Heart right ventricle (tissue), 16 donors: ENCODE measurements at regions not wholly inside any gene's neighbourhood (a gene's known extent, or its start where the extent isn't known, plus 50 kb on each side); places are given as distances from the start of the nearest gene placed in this dataset.

Experiments
- ATAC-seq, 8 donors: fragments of 200-7000 bp; cut with Tn5 transposase; one replicate each; pipeline ENCODE4 v1.9.1; 2020; ENCODE audit warnings: mild to moderate bottlenecking in 8 of 8, moderate library complexity in 8 of 8, moderate number of reproducible peaks in 1 of 8
- DNase-seq, 2 donors: peaks; one replicate each; pipeline ENCODE4 v3.0.0-alpha.2; 2020
- H3K27ac ChIP-seq, 10 donors: fragments of 200-600 bp; sonication (generic) in 2 of 10; one replicate each; pipeline versions ENCODE4 v1.5.0 to v1.8.0; 2020 to 2022; ENCODE audit warnings: mild to moderate bottlenecking in 3 of 10
- H3K27me3 ChIP-seq, 7 donors: fragments of 200-600 bp; one replicate each; pipeline ENCODE4 v1.8.0; 2021 to 2022; ENCODE audit warnings: mild to moderate bottlenecking in 2 of 7
- H3K36me3 ChIP-seq, 9 donors: fragments of 200-600 bp; sonication (generic) in 1 of 9; one replicate each; pipeline versions ENCODE4 v1.5.0 to v1.8.0; 2020 to 2022; ENCODE audit warnings: mild to moderate bottlenecking in 2 of 9
- H3K4me1 ChIP-seq, 9 donors: fragments of 200-600 bp; sonication (generic) in 1 of 9; one replicate each; pipeline versions ENCODE4 v1.5.0 to v1.8.0; 2020 to 2022; ENCODE audit warnings: mild to moderate bottlenecking in 4 of 9
- H3K4me3 ChIP-seq, 10 donors: fragments of 200-600 bp; sonication (generic) in 2 of 10; one replicate each; pipeline versions ENCODE4 v1.5.0 to v1.8.0; 2020 to 2022; ENCODE audit warnings: mild to moderate bottlenecking in 7 of 10, moderate library complexity in 2 of 10
- H3K9me3 ChIP-seq, 11 donors: fragments of 200-600 bp in 10 of 11; sonication (generic) in 2 of 11; one replicate each; pipeline versions ENCODE4 v1.5.0 to v1.8.0; 2013 to 2022; ENCODE audit warnings: mild to moderate bottlenecking in 2 of 11, control low read depth in 1 of 11, moderate library complexity in 1 of 11
- CTCF ChIP-seq, 9 donors: fragments of 200-600 bp; sonication (generic) in 2 of 9; IDR thresholded peaks; one replicate each; pipeline versions ENCODE4 v1.5.0 to v1.8.0; 2021 to 2022; ENCODE audit warnings: antibody characterized with exemption in 9 of 9, mild to moderate bottlenecking in 5 of 9, moderate library complexity in 1 of 9
- WGBS, 2 donors: extraction: QIAGEN DNeasy Blood & Tissue Kit; methylation state at CpG; one replicate each; pipeline ENCODE4 v1.1.7; 2013; ENCODE audit warnings: inconsistent platforms in 1 of 2; 5-methylcytosine and 5-hydroxymethylcytosine counted together
- intact Hi-C, 10 donors: fragments of 100-400 bp; cut with DNase I; formaldehyde crosslinking; loops; one replicate each; pipeline versions ENCODE4 v1.11.1 to v1.14.2; 2022
- donor health status: Arrhythmogenic right ventricular cardiomyopathy.
- donor health status: ischemic (EF 13 %, LVEDD 7.1; RV severe dilation, severe dysfunction).
- donor health status: healthy with polysubstance abuse.
- donor health status: DM: no; HTN: yes; CAD: no.
- donor health status: DM: no; HTN: no; CAD: no.
- donor health status: ischemic (EF 25% LVEDD 6.9; RV normal size, moderate dysfunction).
- donor health status: ischemic (EF 25% LVEDD 5.7; RV mildly dilated, moderate dysfunction).
- donor health status: healthy.
- donor health status: DM: yes; HTN: yes; CAD: no.
- donor health status: Ischemic cardiomyopathy.
- donor health status: ischemic (EF 35%, LVEDD 5.7; RV mildly dilated, moderate dysfunction).
- donor health status: nonischemic (EF 11% LVEDD 7.7; RV severe dilation, severe dysfunction).
- donor health status: DM: yes; HTN: yes; CAD: no.
- donor health status: PGD.
- donor health status: ischemic (EF 29% LVEDD 5.4; RV normal size, mild dysfunction).
- donor health status: nonischemic (EF 23%, LVEDD 6.1; RV moderate dilation, normal function).

GRCh38 chr5:2142456-2142954 lies 259.8 kb upstream of the IRX4 start:
- no peak overlapping the region for H3K4me3 ChIP-seq
- intact Hi-C loops, result loop anchor here in 2 of 10 donors (2.0 to 10.0 kb wide), 2 partner anchors 44 to 168 kb away; no protein-coding TSS in a partner anchor
- no peaks in the 10 kb centered on the region for H3K36me3 ChIP-seq
- H3K9me3 ChIP-seq, result peaks cover 0 to 8% (median 0%) of the 10 kb centered on the region in 11 donors
- ATAC-seq (no peak), DNase-seq (no peak)
- no peaks in the 10 kb centered on the region for H3K4me1 ChIP-seq
- WGBS, 2 donors, result 64 to 70% methylated on average over 13 of the region's 13 CpGs
- no peak overlapping the region for H3K27ac ChIP-seq
- no peak for TF ChIP-seq CTCF (IDR thresholded peaks at IDR 0.05)
- peaks cover 0 to 30% (median 3%) of the 10 kb centered on the region in 7 donors for H3K27me3 ChIP-seq

GRCh38 chr5:2141254-2142000 lies 258.7 kb upstream of the IRX4 start:
- no peak for TF ChIP-seq CTCF (IDR thresholded peaks at IDR 0.05)

GRCh38 chr5:2140501-2141175 lies 257.9 kb upstream of the IRX4 start:
- 82 to 86% methylated on average over 25 of the region's 25 CpGs for WGBS, 2 donors
- H3K36me3 ChIP-seq, result no peaks in the 10 kb centered on the region
- intact Hi-C loops, result loop anchor here in 1 of 10 donors (10.0 kb wide), 1 partner anchor 166 kb away; no protein-coding TSS in a partner anchor
- no peaks in the 10 kb centered on the region for H3K4me1 ChIP-seq
- TF ChIP-seq CTCF (IDR thresholded peaks at IDR 0.05), result no peak
- no peak overlapping the region for H3K4me3 ChIP-seq
- H3K27ac ChIP-seq, result no peak overlapping the region
- peaks cover 0 to 33% (median 3%) of the 10 kb centered on the region in 7 donors for H3K27me3 ChIP-seq
- DNase-seq, result no peak
- ATAC-seq, result no peak
- H3K9me3 ChIP-seq, result peaks cover 0 to 8% (median 0%) of the 10 kb centered on the region in 11 donors

More at GRCh38 chr5:2141254-2142000, 258.7 kb upstream of the IRX4 start:
- DNase-seq, result no peak
- H3K9me3 ChIP-seq, result peaks cover 0 to 8% (median 0%) of the 10 kb centered on the region in 11 donors
- no peaks in the 10 kb centered on the region for H3K4me1 ChIP-seq
- H3K4me3 ChIP-seq, result no peak overlapping the region
- peaks cover 0 to 30% (median 3%) of the 10 kb centered on the region in 7 donors for H3K27me3 ChIP-seq
- no peak overlapping the region for H3K27ac ChIP-seq
- WGBS, 2 donors, result 77 to 82% methylated on average over 26 of the region's 26 CpGs
- intact Hi-C loops, result loop anchor here in 1 of 10 donors (10.0 kb wide), 1 partner anchor 167 kb away; no protein-coding TSS in a partner anchor
- H3K36me3 ChIP-seq, result no peaks in the 10 kb centered on the region
- no peak for ATAC-seq

- 74 to 84% methylated on average over 5 of the region's 5 CpGs for WGBS, 2 donors
- intact Hi-C loops, result no loop called here
- Histone ChIP-seq H3K27ac (no peak overlapping the region), H3K9me3 (peaks cover 0 to 2% (median 0%) of the 10 kb centered on the region in 11 donors), H3K27me3 (peaks cover 0 to 39% (median 8%) of the 10 kb centered on the region in 7 donors), H3K4me1 (no peaks in the 10 kb centered on the region), H3K36me3 (no peaks in the 10 kb centered on the region), H3K4me3 (no peak overlapping the region)
- no peak for ATAC-seq
- DNase-seq, result no peak
- TF ChIP-seq CTCF (IDR thresholded peaks at IDR 0.05), result no peak
These were observed 256.8 kb upstream of the IRX4 start for GRCh38 chr5:2139478-2139877.
